GM18867 (cell line): ENCODE measurements at regions not wholly inside any gene's neighbourhood (a gene's known extent, or its start where the extent isn't known, plus 50 kb on each side); places are given as distances from the start of the nearest gene placed in this dataset.
"Not testable (repeated sequence)": the region's sequence is repeated elsewhere in the genome, so short reads cannot be mapped to it uniquely, and the experiment has no call there.

Source experiments
- ATAC-seq: cut with Tn5 transposase; IDR thresholded peaks from one replicate; pipeline ENCODE4 v1.9.1; 2021; ENCODE audit warnings: mild to moderate bottlenecking, moderate library complexity; ENCODE audit not compliant: unreplicated experiment

- no peak for ATAC-seq
Measured at GRCh38 chr11:112310848-112311247, 50.2 kb upstream of the PLET1 start.

- ATAC-seq: no peak
Measured at GRCh38 chr11:112315057-112315720, 54.5 kb upstream of the PLET1 start.

GRCh38 chr11:112315861-112316739, 55.4 kb upstream of the PLET1 start:
- no peak for ATAC-seq

- no peak for ATAC-seq
Measured at GRCh38 chr11:112316971-112317370, 56.3 kb upstream of the PLET1 start.

- ATAC-seq: no peak
Measured at GRCh38 chr11:112318184-112318591, 57.5 kb upstream of the PLET1 start.

- no peak for ATAC-seq
Measured at GRCh38 chr11:112318661-112319060, 58.0 kb upstream of the PLET1 start.

DNA sequence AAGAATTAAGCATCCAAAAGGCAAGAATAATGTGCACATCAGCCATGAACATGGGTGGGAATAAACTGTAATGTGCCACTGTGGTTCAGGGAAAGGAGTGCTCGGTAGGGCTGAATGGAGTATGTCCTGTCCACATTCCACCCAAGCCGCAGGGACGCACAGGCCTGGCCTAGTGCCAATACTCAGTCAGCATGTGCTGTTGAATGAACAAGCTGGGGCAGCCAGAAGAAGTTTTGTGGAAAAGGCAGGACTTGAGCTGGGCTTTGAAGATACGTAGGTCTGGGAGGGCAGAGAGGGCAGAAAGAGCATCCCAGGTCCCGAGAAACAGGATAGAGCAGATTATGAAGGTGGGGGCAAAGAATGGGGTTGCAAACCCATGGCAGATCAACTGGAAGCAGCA, 60.0 kb upstream of the PLET1 start:
- no peak for ATAC-seq

DNA sequence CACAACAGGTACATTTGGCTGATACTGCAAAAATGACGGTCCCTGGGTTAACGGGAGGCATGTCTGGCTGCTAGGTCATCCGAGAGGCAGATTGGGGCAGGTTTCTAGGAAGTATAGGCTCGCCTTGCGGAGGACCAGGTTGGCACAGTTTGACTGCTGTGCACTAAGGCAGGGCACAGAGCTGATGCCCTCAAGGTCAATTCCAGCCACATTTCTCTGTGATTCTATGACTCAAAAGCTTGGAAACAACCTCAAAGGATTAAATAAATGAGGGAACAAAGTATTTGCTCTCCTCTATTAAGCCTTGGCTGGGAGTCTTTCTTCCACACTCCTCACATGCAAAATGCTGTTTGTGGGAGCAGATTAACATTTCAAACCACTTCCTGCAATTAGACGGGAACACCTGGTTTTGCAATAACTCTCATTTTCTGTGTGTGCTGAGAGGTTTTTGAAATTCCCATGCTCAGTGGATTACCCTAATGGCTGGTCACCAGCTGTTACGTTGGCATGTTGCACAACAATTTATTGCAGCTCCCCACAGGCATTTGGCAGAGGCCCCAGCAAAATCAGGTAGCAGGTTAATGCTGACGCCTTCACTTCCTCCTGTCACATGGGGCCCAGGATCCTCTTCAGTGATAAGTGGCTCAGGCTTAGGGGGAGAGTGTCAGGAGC, 61.0 kb upstream of the PLET1 start:
- ATAC-seq: no peak

DNA sequence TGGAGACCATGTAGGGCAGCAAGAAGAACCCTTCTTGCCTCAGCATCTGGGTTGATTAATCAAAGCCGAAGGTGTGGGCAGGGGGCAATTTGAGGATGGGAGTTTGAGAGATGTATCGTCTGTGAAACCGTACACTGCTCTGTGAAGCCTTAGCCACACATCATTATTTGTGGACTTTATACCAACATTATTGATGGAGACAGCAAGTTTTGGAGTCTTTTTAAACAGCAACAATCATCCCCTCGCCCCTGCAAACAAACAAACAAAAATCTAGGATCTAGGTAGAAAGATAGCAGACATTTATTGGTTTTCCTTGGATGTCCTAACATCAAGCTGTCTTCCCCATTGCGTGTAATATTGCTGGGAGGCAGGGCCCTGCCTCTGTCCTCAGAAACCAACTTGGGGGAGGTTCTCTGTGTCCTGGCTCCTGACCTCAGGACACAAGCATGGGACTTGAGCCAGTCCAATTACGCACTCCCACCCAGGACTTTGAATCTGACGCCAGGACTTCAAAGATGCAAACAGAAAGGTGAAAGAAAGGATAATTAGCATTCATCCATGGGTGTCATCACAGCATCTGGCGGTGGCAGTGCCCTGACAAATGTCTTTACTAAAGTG, 61.6 kb upstream of the PLET1 start:
- ATAC-seq: no peak

GRCh38 chr11:112334381-112334780, 73.7 kb upstream of the PLET1 start:
- no peak for ATAC-seq

DNA sequence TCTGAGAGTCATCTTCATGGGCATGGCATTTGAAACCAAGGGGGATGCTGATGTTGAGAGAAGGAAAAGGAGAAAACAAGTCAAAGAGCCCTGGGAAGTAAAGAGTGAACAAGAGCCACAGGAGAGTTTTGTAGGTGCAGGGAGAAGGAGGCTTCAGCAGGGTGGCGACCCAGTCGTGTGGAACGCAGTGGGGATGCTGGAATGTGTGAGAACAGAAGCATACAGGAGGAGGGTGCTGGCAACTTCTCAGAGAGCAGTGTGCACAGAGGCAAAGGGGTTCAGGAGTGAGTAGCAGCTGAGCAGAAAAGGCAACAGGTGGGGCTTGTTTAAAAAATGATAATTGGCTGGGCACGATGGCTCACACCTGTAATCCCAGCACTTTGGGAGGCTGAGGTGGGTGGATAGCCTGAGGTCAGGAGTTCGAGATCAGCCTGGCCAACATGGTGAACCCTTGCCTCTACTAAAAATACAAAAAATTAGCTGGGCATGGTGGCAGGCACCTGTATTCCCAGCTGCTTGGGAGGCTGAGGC, 75.8 kb upstream of the PLET1 start:
- no peak for ATAC-seq

DNA sequence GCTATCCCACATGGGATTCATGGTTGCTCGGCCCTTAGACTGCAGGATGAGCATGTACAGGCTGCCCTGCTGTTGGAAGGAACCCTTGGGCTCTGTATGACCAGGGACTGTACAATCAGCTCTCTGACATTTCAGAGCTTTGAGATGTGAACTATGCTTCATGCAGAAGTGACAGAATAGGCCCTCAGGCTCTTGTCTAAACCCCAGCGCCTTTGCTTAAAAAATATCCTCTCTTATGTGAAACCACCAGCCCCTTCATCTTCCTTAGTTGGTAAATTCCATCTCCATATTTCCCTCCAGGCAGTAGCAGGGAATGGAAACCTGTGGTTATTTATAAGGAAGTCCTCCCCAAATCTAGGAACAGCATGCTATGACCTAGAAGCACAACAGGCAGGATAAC, 78.9 kb upstream of the PLET1 start:
- no peak for ATAC-seq

DNA sequence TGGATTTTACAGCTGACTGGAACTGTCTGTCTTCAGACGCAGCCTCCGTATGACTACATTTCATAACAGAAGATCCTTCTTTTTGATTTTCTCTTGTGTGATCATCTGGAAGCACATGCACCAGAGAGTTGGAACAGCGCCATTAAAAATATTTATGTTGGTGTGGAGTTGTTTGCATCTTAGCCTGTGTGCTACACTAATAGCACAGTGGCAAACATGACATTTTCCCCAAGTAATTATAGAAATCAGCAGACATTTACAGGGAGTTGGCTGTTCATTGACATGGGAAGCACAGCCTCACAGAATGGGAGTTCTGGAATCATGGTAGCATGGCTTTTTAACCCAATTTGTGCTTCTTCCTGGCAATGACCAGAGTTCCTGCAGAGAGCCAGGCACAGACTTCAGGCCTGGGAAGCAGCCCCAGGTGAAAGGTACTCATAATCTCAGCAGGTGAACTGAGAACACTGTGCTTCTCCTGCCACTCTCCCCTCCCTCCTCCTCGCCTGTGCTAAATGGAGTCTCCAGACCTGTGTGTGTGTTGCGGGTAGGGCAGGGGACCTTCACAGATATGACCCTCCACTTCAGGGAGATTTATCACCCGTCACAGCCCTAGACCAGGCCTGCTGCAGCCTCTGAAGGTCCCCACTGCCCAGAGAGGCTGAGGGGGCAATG, 82.8 kb upstream of the PLET1 start:
- ATAC-seq: no peak

DNA sequence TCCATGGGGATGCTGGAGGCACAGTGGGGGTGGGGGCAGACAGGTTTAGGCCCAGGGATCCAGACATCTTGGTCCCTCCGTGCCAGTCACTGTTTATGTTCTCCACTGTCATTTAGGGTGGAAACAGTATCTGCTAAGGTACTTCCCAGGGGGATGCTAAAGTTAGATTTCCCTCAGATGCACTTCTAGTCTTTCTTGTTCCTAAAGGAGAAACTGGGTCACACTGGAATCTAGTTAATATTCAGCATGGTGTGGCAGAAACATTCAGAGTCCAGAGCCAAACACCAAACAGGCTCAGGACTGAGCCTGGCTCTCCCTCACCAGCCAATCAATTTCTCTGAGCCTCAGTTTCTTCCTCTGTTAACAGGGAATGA, 83.4 kb upstream of the PLET1 start:
- ATAC-seq: no peak

GRCh38 chr11:112345166-112345565, 84.5 kb upstream of the PLET1 start:
- ATAC-seq: no peak

DNA sequence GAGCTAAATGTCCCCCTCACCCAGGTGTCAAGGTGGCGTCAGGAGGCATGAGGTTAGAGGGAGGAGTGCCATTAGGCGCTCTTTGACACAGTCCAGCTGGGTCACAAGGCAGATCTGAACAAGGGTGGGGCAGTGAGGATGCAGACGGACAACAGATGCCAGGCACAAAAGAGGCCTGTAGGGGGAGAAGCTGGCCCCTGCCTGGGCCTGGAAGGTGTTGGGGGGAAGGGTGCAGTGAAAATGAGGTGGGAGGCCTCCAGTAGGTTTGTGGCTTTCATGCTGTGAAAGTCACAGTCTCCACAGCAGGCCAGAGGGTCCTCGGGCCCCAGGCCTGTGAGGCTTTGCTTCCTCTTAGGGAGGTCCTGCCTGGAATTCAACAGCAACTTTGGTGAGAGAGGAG, 85.0 kb upstream of the PLET1 start:
- peak; percentile 49 for ATAC-seq

- ATAC-seq: no peak
Measured at GRCh38 chr11:112346586-112346985, 85.9 kb upstream of the PLET1 start.

GRCh38 chr11:112348480-112349029, 87.9 kb upstream of the PLET1 start:
- no peak for ATAC-seq

DNA sequence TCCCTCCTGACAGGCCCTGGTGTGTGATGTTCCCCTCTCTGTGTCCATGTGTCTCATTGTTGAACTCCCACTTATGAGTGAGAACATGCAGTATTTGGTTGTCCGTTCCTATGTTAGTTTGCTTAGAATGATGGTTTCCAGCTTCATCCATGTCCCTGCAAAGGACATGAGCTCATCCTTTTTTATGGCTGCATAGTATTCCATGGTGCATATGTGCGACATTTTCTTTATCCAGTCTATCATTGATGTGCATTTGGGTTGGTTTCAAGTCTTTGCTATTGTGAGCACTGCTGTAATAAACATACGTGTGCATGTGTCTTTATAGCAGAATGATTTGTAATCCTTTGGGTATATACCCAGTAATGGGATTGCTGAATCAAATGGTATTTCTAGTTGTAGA, 90.8 kb upstream of the PLET1 start:
- not testable (repeated sequence) for ATAC-seq

GRCh38 chr11:112352907-112353306, 92.2 kb upstream of the PLET1 start:
- no peak for ATAC-seq
